NCI-H526 (cell line): ENCODE measurements at regions not wholly inside any gene's neighbourhood (a gene's known extent, or its start where the extent isn't known, plus 50 kb on each side); places are given as distances from the start of the nearest gene placed in this dataset.
"Not testable (repeated sequence)": the region's sequence is repeated elsewhere in the genome, so short reads cannot be mapped to it uniquely, and the experiment has no call there.

Experiments
- DNase-seq, 2 experiments: peaks; one replicate each; lab custom pipeline; 2025; lab: John Stamatoyannopoulos, UW

DNA sequence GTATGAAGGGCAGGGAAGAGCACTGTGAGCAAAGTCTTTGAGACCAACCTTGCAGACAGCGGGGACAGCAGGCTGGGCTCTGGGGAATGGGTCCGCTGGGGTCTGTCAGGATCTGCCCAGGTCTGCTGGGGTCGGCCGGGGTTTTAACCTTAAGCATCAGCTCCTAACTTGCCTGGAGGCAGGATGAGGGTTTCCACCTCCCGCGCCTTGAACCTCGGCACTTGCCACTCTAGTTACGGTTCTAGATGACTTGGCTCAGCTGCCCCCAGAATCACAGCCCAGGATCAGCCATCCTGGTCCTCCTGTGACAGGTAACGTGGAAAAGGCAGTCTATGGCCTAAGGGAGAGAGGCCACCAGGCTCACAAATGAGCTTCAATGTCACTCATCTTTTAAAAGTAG, 50.4 kb upstream of the CACUL1 start:
- DNase-seq: no peak

DNA sequence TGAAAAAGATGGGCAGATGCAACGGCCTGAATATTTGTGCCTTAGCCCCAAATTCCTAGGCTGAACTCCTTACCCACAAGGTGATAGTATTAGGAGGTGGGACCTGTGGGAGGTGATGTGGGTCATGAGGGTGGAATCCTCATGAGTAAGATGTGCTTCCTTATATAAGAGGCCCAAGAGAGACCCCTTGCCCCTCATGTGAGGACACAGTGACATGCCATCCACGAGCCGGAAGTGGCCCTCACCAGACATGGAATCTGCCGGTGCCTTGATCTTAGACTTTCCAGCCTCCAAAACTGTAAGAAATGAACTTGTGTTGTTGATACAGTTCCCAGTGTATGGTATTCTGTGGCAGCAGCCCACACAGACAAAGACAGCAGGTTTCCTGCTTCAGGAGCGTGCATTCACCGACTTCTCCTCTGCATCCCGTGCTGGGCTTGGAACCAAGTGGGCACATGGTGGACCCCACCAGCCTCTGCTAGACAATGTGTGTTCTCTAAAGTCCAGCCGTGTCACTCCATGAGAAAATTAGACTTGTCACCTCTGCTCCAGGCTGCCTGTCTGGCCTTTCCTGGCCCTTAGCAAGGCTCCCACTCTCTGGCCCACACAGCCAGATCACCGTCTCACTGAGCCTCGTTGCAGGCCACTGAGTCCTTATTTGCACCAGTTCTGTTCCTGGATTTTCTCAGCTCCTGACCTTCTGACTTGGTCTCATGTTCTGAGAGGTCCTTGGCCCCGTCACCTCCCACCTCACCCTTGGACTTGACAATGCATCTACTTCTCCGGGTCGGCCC, 52.9 kb upstream of the CACUL1 start:
- no peak for DNase-seq

DNA sequence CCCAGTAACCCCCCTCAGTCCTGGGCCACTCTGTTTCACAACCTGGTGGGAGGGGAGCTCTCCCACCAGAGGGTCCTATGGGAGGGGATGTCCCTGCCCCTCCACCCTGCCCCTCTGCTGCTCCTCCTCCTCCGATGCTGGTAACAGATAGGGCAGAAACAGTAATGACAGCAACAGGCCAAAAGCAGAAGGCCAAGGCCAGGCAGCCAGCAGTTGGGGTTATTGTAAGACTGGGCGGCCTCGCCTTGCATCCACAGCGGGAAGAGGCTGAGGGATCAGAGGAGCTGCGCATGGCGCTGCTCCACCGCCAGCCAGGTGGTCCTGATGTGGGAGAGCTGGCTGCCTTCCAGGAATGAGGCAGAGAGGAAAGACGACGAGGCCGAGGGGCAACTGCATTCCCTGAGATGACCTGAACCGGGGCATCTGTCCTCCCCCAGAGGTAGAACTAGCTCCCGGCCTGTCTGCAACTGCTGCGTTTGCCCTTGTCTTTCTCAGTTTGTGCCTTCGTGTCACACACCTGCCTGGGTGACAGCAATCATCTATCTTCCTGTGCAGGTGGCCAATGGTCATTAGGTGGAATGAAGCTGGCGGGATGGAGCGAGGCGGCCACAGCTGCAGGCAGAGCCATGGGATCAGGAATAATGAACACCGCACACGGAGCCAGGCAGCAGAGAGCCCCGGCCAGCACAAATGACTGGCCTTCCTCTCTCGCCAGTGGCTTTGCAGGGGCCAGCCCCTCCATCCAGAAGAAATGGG, 54.0 kb upstream of the CACUL1 start:
- DNase-seq: no peak

DNA sequence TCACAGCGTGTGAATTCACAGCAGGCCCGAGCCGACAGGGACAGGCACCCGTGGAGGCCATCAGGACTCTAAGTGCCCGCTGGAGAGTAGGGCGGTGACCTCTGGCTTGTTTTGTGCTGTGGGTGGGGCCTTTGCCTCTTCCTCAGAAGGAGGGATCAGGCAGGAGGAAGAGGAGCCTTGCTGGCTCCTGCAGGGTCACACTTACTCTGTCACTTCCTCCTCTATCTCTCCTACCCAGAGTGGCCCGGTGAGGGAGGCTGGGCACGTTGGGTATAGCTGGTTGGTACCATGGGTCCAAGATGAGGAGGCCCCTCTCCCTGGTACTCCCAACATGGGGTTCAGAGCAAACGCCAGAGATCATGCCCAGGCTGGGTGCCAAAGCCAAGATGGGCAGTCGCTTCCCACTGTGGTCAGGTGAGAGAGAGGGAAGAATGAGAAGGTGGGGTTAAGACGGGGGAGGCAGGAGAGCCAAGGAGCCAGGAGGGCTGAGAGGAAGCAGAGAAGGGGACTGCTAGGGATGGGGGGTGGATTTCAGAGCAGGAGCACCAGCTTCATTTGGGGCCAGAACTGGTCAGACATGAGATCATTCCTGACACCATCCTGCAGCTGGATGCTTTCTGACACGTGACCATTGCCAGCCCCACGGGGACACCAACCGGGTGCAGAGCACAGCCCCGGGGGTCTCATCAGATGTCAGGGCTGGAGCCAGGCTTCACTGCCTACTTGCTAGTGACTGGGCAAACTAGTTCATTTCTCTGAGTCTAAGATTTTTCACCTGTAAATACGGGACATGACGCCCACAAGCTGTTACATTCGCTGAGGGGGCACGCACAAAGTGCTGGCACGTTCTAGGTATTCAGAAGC, 54.8 kb upstream of the CACUL1 start:
- no peak for DNase-seq

DNA sequence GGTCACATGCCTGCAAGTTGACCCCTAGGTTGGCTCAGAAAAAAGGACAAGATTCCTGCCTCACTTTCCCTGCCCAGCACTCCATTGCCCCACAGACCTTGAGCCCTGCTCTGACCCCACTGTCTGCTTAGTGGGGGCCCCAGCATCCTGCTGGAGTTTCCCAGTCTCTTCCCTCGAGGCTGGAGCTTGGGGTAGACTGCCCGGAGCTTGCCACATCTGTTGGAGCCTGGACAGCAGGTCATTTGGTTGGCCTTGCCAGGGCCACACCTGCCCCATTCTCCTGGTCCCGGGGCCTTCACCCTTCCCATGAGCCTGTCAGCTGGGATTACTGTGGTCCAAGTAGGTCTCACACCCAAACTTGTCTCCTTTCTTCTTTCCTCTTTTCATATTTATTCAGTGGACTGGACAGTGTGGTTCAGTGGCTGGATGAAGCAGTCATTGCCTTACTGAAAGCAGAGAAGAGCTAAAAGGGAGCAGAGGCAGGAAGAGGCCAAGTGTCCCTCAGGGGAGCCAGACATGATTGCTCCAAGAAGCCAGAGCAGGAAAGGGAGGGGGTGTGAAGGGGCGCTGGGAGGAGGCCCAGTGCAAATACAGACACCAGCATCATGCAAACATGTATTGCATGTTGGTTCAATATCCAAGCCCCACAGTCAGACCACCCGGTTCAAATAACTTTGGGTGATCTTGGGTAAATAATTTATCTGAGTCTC, 56.2 kb upstream of the CACUL1 start:
- no peak for DNase-seq

DNA sequence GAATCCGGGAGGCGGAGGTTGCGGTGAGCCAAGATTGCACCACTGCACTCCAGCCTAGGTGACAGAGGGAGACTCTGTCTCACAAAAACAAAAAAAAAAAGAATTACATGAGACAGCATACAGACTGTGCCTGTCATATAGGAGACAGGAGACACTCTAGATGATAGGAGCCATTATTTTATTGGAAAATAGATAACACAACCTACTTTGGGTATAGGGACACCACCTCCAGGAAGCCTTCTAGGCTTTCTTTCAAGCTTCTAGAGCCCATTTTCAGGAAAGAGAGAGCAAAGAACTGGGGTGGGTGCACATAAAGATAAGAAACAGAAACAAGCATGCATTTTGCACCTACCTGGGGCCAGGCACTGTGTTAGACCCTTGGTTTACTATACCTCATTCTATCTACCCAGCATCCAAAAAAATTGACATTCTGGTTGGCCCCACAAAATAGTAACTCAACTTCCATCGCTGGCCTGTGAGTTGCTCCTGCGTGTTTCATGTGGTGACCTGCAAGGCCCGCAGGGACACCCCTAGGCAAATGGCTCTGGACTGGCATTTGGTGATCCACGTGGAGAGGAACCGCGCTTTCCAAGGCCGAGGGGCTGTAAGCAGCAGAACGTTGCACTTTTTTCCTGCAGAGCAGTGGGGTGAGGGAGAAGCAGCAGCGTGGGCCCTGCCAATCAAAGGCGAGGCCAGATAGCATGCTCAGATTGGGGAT, 57.1 kb upstream of the CACUL1 start:
- no peak for DNase-seq

DNA sequence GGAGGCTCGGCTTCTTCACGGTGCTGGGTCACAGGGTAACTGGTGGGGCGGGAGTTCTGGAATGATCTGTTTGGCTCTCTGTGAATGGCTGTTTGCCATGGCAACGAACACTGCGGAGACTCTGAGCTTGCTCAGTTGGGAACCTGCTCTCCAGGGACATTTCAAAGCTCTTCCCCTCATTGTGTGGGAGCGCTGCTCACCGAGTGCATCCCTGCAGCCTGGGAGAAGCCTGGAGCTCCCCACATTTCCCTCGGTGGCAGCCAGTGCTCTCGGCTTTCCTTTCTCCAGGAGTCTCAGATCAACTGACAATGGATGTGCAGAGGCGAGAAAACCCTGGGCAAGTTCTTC, 57.6 kb upstream of the CACUL1 start:
- no peak for DNase-seq

DNA sequence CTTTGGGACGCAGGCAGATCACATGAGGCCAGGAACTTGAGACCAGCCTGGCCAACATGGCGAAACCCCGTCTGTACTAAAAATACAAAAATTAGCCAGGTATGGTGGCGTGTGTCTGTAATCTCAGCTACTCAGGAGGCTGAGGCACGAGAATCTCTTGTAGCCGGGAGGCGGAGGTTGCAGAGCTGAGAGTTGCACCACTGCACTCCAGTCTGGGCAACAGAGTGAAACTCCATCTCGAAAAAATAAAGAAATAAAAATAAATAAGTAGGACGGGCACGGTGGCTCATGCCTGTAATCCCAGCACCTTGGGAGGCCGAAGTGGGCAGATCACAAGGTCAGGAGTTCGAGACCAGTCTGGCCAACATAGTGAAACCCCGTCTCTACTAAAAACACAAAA, 58.2 kb upstream of the CACUL1 start:
- not testable (repeated sequence) for DNase-seq

DNA sequence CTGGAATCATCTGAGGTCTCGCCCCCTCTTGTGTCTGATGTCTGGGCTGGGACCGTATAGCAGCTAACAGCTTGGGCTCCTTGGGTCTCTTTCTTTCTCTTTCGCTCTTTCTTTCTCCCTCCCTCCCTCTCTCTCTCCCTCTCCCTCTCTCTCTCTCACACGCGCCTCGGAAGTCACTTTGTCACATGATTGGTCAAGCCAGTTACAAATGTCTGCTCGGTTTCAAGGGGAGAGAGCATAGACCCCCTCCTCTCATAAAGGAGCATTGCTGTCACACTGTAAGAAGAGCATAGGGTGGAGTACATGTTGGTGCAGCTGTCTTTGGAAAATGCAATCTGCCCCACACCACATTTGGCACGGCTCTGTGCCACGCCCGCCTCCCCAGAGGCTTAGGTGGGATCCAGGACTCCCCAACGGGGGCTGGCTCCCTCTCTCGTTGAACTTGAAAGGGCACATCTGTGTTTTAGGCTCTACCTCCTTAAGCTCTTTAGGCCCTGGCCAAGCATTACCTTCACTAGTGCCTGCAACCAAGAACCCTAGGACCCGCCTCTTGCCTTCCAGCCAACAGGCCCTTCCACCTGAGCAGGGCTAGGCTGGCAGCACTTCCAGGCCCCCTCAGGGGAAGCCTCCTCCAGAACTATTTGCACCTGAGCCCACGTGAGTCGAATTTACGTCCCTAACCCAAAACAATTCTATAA, 61.9 kb upstream of the CACUL1 start:
- no peak for DNase-seq

DNA sequence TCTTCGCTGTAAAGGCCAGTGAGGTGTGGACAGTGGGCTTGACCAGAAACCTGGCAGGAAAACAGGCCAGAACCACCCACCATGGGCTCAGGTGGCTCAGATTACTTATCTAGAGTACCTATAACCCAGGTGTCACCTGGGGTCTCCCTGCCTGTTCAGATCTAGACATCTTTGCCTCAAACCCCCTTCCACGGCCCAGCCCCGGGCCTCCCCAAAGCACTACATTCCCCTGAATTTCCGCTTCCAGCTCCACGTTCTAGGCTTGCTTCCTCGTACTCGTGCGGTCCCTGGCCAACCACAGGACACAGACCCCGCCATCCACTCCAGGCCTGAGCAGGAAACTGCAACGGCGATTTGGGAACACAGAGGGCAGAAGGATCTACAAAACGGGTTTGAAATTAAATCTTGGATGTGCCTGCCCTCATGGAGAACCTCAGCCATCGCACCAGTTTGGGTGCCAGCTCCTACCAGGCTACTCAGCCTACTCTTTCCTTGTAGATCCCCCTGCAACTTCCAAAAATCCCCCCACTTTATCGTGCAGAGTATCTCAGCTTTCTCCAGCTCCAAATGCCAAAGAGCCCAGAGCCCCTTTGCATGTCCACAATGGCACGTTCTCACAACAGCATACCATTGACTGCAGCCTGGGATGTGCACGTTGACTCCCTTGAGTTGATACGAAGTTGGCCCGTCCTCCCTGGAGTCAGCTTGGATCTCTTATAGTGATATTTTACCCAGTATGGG, 62.7 kb upstream of the CACUL1 start:
- no peak for DNase-seq

DNA sequence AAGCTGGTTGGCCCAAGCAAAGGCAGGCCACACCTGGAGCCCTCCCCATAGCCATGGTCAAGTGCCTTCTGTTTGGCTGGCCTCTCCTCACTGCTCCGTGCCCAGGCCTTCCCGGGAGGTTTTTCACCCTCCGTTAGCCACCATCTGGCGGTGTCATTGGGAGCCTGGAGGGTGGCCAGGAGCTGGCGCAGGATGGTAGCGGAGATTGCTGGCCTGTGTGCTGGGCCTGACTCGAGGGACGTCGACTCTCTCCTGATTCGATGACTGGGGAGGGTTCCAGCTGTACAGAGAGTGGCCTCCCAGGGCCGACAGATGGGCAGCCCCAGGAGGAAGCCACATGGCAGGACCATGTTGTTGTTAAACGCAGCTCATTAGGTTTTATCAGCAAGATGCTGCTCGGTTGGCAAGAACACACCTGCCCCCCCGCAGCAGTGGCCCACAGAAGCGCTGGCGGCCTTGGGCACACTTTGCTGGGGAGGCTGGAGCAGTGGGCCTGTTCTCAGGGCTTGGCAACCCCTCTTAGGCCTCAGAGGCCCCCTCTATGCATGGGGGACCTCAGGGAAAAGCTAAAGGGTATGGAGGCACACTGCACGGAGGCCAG, 64.0 kb upstream of the CACUL1 start:
- no peak for DNase-seq

DNA sequence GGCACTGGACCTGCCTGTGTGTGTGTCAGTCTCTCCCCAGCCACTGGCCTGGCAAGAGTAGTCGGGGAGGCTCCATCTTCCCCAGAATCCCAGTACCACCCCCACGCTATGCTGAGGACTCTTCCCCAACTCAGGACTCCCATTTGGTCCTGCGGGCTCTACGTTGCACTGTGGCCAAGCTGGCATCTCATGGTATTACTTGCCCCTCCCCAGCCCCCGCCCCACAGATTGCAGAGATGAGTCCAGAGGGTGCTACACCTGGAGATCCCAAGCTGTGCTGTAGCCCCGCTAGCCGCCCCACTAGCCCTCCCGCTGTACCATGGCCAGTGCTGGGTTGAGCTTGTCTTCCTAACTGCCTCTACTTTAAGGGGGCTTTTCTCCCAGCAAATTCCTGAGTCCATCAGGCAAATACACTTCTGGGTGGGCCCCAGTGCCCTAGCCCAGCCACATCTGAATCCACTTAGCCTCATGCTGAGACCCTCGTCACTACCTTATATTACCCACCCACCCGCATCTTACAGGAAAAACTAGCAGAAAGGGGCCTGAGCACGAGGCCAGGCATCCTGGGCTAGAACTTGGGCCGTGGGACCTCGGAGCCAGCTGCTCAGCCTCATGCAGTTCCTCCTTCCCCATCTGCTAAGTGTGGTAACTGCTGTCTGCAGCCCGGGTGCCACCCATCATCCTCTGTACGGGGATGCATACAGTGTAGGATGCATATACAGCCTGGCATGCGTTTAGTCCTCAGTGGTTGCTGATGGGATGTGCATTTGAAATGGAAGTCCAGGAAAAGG, 65.8 kb upstream of the CACUL1 start:
- DNase-seq: no peak

DNA sequence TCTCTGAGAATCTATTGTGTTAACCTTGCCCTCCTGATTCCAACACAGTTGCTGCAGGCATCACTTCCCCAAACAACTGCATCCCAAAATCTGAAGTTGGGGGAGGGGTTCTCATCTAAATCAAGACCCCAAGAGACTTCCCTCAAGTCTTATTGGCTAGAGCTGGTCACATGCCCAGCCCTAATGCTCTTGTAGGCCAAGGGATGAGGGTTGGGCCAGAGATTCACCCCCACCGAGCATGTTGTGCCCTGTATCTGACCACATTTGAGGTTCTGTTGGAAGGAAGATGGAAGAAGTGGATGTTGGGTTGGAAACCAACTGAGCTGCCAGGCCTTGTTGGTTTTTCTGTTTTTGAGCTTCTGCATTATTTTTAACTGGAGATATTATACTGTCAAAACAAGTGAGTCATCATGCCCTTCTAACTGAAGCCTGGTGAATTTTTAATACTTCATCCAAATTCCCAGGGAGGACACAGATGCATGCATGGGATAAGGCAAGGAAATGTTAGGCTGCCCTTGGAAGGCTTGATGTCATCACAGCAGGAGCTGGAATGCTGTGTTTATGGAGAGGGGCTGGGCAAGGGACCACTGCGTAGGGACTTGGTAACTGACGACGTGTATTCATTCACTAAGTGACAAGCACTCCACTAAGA, 68.6 kb upstream of the CACUL1 start:
- DNase-seq: no peak

DNA sequence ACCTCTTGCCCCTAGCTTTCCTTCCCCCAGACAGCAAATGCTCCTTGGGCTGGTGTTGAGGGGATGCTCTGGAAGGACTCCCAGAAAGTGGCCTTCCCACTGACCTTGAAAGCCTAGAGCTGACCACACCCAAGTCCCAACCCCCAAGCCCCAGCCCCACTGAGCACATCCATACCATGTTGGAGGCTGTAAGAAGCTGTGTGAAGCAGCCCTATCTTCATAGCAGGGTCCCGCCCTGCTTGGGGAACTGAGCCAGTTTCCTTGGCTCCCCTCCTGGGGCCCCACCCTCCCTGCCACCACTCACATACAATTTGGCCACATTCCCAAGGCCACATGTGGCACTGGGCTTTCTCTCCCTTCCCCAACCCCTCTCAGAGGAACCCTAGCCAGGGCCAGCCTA, 72.3 kb upstream of the CACUL1 start:
- no peak for DNase-seq

DNA sequence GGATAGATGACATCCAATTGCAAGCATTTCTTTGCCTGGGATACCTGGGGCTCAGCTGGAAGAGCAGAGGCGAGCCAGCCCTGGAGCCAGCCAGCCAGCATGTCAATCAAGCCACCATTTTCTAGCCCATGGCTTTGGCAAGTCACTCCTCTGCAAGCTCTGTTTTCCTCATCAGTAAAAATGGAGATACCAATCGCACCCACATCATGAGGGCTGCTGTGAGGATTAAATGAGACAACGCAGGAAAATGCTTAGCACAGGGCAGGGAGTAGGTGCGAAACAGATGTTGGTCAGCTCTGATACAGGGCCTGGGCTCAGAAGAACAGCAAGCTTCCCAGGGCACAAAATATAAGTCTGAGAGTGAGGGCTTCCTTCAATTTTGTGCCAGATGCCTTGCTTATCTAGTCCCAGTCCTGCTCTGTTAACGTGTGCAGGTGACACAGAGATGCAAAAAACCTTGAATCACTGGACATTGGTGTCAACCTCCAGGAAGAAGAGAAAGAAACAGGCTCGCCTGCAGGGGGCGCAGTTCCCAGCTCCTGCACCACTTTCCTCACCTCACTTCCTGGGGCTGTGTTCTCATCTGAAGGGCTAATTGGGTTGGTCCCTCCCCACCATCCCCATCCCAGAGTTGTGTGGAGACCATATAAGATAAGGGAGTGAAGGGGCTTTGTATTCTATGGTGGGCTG, 72.8 kb upstream of the CACUL1 start:
- DNase-seq: no peak

DNA sequence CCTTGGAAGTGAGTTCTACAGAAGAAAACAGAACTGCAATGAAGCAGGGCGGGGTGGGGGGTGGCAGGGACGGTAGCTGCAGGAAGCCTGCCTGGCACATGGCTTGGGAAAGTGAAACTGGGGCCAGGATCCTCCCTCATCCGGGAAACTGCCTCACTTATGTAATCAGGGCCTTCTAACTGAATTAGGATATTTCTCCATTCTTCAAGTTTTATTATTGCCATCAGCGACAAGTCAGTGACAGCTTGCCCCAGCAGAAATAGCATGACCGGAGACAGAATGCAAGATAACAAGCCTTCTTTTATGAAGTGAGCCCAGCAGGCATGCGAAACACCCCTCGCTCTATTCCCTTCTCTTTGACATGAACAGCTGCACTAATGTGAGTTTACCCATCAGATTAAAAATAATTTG, 77.5 kb upstream of the CACUL1 start:
- DNase-seq: no peak

DNA sequence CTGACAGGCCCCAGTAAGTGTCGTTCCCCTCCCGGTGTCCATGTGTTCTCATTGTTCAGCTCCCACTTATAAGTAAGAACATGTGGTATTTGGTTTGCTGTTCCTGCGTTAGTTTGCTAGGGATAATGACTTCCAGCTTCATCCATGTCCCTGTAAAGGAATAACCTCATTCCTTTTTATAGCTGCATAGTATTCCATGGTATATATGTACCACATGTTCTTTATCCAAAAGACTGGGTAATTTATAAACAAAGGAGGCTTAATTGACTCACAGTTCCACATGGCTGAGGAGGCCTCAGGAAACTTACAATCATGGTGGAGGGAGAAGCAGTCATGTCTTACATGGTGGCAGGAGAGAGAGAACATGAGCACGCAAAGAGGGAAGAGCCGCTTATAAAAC, 79.6 kb upstream of the CACUL1 start:
- DNase-seq: not testable (repeated sequence)
